ENCODE measurements at regions not wholly inside any gene's neighbourhood (a gene's known extent, or its start where the extent isn't known, plus 50 kb on each side); places are given as distances from the start of the nearest gene placed in this dataset.

- TF ChIP-seq SP1 (CRISPR knock-in tag; IDR thresholded peaks at IDR 0.05) (no peak), IRF2 (CRISPR knock-in tag; IDR thresholded peaks at IDR 0.05) (no peak), HMGN3 (IDR thresholded peaks at IDR 0.05; ENCODE audit: borderline replicate concordance, extremely low read depth, insufficient read length, low read depth, low read length) (no peak), MAFG (tag; conservative IDR thresholded peaks at IDR 0.05) (no peak), MCM5 (IDR thresholded peaks at IDR 0.05; ENCODE audit: low read depth) (no peak)
Measured at GRCh38 chr3:95781598-95781997, 1032.8 kb upstream of the EPHA6 start (continued).

GRCh38 chr3:95789111-95789510 is 1025.3 kb upstream of the EPHA6 start:
- H3K27ac ChIP-seq (ENCODE audit: extremely low read depth, low read depth, low read length): no peak overlapping the region
- no peaks in the 10 kb centered on the region for H3K4me1 ChIP-seq (replicated peaks in 1 of 2; ENCODE audit: control insufficient read depth in 2 of 2, insufficient read depth in 2 of 2, low read length in 2 of 2)
- H3K9ac ChIP-seq (ENCODE audit: insufficient read depth in 1 of 2, low read depth in 2 of 2, low read length in 2 of 2): no peak overlapping the region
- H3K4me2 ChIP-seq (ENCODE audit: insufficient read depth, low read length): no peak overlapping the region
- POLR2A ChIA-PET: no interaction called here
- DNase-seq (ENCODE audit: extremely low read depth in 1 of 4, low spot score in 3 of 4) (no peak), ATAC-seq (no peak), FAIRE-seq (no peak)
- WGBS (ENCODE audit: insufficient coverage, low coverage, missing lambda C conversion rate): 0% methylated on average over 1 of the region's 1 CpG
- intact Hi-C loops (cut with micrococcal nuclease) (no loop called here), in situ Hi-C loops (cut with MboI) (no loop called here)
- TF ChIP-seq ESRRA (IDR thresholded peaks at IDR 0.05; ENCODE audit: borderline replicate concordance, low read depth) (no peak), FOXK2 (conservative IDR thresholded peaks at IDR 0.05 in 1 of 2, IDR thresholded peaks at IDR 0.05 in 1 of 2; ENCODE audit: low read depth in 2 of 2) (no peak), CHD1 (IDR thresholded peaks at IDR 0.05; ENCODE audit: low read length) (no peak), NR0B1 (IDR thresholded peaks at IDR 0.05; ENCODE audit: partially characterized antibody) (no peak), POLR2G (IDR thresholded peaks at IDR 0.05; ENCODE audit: low read depth, low read length) (no peak), ZBTB1 (CRISPR knock-in tag; IDR thresholded peaks at IDR 0.05; ENCODE audit: borderline replicate concordance, low read depth) (no peak), ZC3H11A (IDR thresholded peaks at IDR 0.05; ENCODE audit: low read depth, low read length) (no peak), ETV1 (tag; conservative IDR thresholded peaks at IDR 0.05; ENCODE audit: low read depth) (no peak), HOMEZ (CRISPR knock-in tag; IDR thresholded peaks at IDR 0.05) (no peak), MCM2 (IDR thresholded peaks at IDR 0.05; ENCODE audit: low read depth) (no peak)
- no peaks in the 10 kb centered on the region for H3K9me3 ChIP-seq (replicated peaks; ENCODE audit: control insufficient read depth, insufficient read depth, low read depth, low read length)
- no TSS peak for BruUV-seq (replicated peaks)
- H2AFZ ChIP-seq (ENCODE audit: low read depth, low read length): no peak overlapping the region
- no peaks in the 10 kb centered on the region for H3K79me2 ChIP-seq (ENCODE audit: control insufficient read depth, insufficient read depth, low read length)
- CTCF ChIA-PET (ENCODE audit: low intra/inter-chr PET ratio): no interaction called here
- no peaks in the 10 kb centered on the region for H3K27me3 ChIP-seq (ENCODE audit: control insufficient read depth in 2 of 2, insufficient read depth in 2 of 2, low read length in 2 of 2)
- H4K20me1 ChIP-seq (replicated peaks; ENCODE audit: control insufficient read depth, insufficient read depth, low read length): no peaks in the 10 kb centered on the region
- no peaks in the 10 kb centered on the region for H3K9me1 ChIP-seq (ENCODE audit: control insufficient read depth, insufficient read depth, low read length)
- H3K36me3 ChIP-seq (ENCODE audit: control insufficient read depth, insufficient read depth, low read length): no peaks in the 10 kb centered on the region
- H3K4me3 ChIP-seq: no peak overlapping the region

Data from K562 (cell line).